ENCODE measurements at regions not wholly inside any gene's neighbourhood (a gene's known extent, or its start where the extent isn't known, plus 50 kb on each side); places are given as distances from the start of the nearest gene placed in this dataset.

GRCh38 chr6:103721923-103722322 is 1137.8 kb downstream of the HACE1 start:
- TF ChIP-seq, protein P1, sequence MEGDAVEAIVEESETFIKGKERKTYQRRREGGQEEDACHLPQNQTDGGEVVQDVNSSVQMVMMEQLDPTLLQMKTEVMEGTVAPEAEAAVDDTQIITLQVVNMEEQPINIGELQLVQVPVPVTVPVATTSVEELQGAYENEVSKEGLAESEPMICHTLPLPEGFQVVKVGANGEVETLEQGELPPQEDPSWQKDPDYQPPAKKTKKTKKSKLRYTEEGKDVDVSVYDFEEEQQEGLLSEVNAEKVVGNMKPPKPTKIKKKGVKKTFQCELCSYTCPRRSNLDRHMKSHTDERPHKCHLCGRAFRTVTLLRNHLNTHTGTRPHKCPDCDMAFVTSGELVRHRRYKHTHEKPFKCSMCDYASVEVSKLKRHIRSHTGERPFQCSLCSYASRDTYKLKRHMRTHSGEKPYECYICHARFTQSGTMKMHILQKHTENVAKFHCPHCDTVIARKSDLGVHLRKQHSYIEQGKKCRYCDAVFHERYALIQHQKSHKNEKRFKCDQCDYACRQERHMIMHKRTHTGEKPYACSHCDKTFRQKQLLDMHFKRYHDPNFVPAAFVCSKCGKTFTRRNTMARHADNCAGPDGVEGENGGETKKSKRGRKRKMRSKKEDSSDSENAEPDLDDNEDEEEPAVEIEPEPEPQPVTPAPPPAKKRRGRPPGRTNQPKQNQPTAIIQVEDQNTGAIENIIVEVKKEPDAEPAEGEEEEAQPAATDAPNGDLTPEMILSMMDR (IDR thresholded peaks at IDR 0.05): no peak
- TF ChIP-seq EP300 (IDR thresholded peaks at IDR 0.05; ENCODE audit: borderline replicate concordance in 1 of 2, low read depth in 1 of 2, low read length in 1 of 2): no peak
- no peak for TF ChIP-seq MAX (IDR thresholded peaks at IDR 0.05; ENCODE audit: low read depth)
- TF ChIP-seq NFIC (IDR thresholded peaks at IDR 0.05; ENCODE audit: borderline replicate concordance): no peak
- TF ChIP-seq REST (IDR thresholded peaks at IDR 0.05; ENCODE audit: low read depth, low read length): no peak
- no peak for TF ChIP-seq NRF1 (IDR thresholded peaks at IDR 0.05; ENCODE audit: low read depth, low read length)
- TF ChIP-seq, protein P2, sequence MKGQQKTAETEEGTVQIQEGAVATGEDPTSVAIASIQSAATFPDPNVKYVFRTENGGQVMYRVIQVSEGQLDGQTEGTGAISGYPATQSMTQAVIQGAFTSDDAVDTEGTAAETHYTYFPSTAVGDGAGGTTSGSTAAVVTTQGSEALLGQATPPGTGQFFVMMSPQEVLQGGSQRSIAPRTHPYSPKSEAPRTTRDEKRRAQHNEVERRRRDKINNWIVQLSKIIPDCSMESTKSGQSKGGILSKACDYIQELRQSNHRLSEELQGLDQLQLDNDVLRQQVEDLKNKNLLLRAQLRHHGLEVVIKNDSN (IDR thresholded peaks at IDR 0.05; ENCODE audit: borderline replicate concordance, low read depth): no peak
- no peak for TF ChIP-seq RCOR1 (IDR thresholded peaks at IDR 0.05; ENCODE audit: low read length)
- TF ChIP-seq EZH2phosphoT487 (IDR thresholded peaks at IDR 0.05; ENCODE audit: borderline replicate concordance, low read depth): no peak
- no peak for TF ChIP-seq RFX5 (IDR thresholded peaks at IDR 0.05; ENCODE audit: low read length)
